HG03135 (cell line): ENCODE measurements at regions not wholly inside any gene's neighbourhood (a gene's known extent, or its start where the extent isn't known, plus 50 kb on each side); places are given as distances from the start of the nearest gene placed in this dataset.

ENCODE experiments used
- ATAC-seq: cut with Tn5 transposase; IDR thresholded peaks from one replicate; pipeline ENCODE4 v1.9.1; 2021; ENCODE audit warnings: mild to moderate bottlenecking, moderate library complexity; ENCODE audit not compliant: unreplicated experiment

- no peak for ATAC-seq
Measured at GRCh38 chr12:4223273-4223845, 50.2 kb upstream of the CCND2 start.

- no peak for ATAC-seq
Measured at GRCh38 chr12:4221258-4221620, 52.3 kb upstream of the CCND2 start.

GRCh38 chr12:4220536-4221257 is 52.9 kb upstream of the CCND2 start:
- no peak for ATAC-seq

GRCh38 chr12:4217091-4217490 is 56.5 kb upstream of the CCND2 start:
- ATAC-seq = no peak

- no peak for ATAC-seq
Measured at GRCh38 chr12:4216187-4216927, 57.2 kb upstream of the CCND2 start.

GRCh38 chr12:4215229-4216186 is 58.1 kb upstream of the CCND2 start:
- peak; percentile 60 for ATAC-seq

- no peak for ATAC-seq
Measured at GRCh38 chr12:4214877-4215228, 58.7 kb upstream of the CCND2 start.

GRCh38 chr12:4213471-4213870 is 60.1 kb upstream of the CCND2 start:
- no peak for ATAC-seq

GRCh38 chr12:4212845-4213244 is 60.7 kb upstream of the CCND2 start:
- no peak for ATAC-seq

- ATAC-seq = no peak
Measured at GRCh38 chr12:4211372-4211771, 62.2 kb upstream of the CCND2 start.

- no peak for ATAC-seq
Measured at GRCh38 chr12:4210183-4210582, 63.4 kb upstream of the CCND2 start.

- ATAC-seq = no peak
Measured at GRCh38 chr12:4206470-4206869, 67.1 kb upstream of the CCND2 start.

GRCh38 chr12:4203772-4204376 is 69.7 kb upstream of the CCND2 start:
- no peak for ATAC-seq

- no peak for ATAC-seq
Measured at GRCh38 chr12:4202918-4203317, 70.6 kb upstream of the CCND2 start.

GRCh38 chr12:4202487-4202886 is 71.1 kb upstream of the CCND2 start:
- no peak for ATAC-seq

- ATAC-seq = no peak
Measured at GRCh38 chr12:4201333-4202100, 72.0 kb upstream of the CCND2 start.

GRCh38 chr12:4197922-4198763 is 75.4 kb upstream of the CCND2 start:
- no peak for ATAC-seq

- ATAC-seq = no peak
Measured at GRCh38 chr12:4196805-4197420, 76.6 kb upstream of the CCND2 start.

GRCh38 chr12:4194668-4195067 is 78.9 kb upstream of the CCND2 start:
- ATAC-seq = no peak
